Heart left ventricle (tissue), 16 donors: ENCODE measurements at regions not wholly inside any gene's neighbourhood (a gene's known extent, or its start where the extent isn't known, plus 50 kb on each side); places are given as distances from the start of the nearest gene placed in this dataset.

Experiments used
- ATAC-seq, 4 donors: fragments of 200-7000 bp; cut with Tn5 transposase; one replicate each; pipeline ENCODE4 v1.9.1; 2020 to 2022; ENCODE audit warnings: moderate library complexity in 4 of 4, mild to moderate bottlenecking in 3 of 4, moderate number of reproducible peaks in 1 of 4
- DNase-seq, 5 donors: peaks; one replicate each; pipeline ENCODE4 v3.0.0-alpha.2; 2020
- H3K27ac ChIP-seq, 12 donors: fragments of 200-600 bp; sonication (generic) in 4 of 12; one replicate each; pipeline versions ENCODE4 v1.5.0 to v1.8.0; 2016 to 2022; ENCODE audit warnings: mild to moderate bottlenecking in 2 of 12
- H3K27me3 ChIP-seq, 9 donors: fragments of 200-600 bp; sonication (generic) in 2 of 9; one replicate each; pipeline versions ENCODE4 v1.5.1 to v1.8.0; 2016 to 2022; ENCODE audit warnings: mild to moderate bottlenecking in 3 of 9
- H3K36me3 ChIP-seq, 9 donors: fragments of 200-600 bp; sonication (generic) in 2 of 9; one replicate each; pipeline versions ENCODE4 v1.5.0 to v1.8.0; 2018 to 2022; ENCODE audit warnings: mild to moderate bottlenecking in 2 of 9
- H3K4me1 ChIP-seq, 12 donors: fragments of 200-600 bp; sonication (generic) in 4 of 12; one replicate each; pipeline versions ENCODE4 v1.5.0 to v1.8.0; 2016 to 2022; ENCODE audit warnings: mild to moderate bottlenecking in 3 of 12
- H3K4me3 ChIP-seq, 12 donors: fragments of 200-600 bp; sonication (generic) in 4 of 12; one replicate each; pipeline versions ENCODE4 v1.5.0 to v1.8.0; 2017 to 2022; ENCODE audit warnings: mild to moderate bottlenecking in 9 of 12, moderate library complexity in 4 of 12
- H3K9me3 ChIP-seq, 12 donors: fragments of 200-600 bp; sonication (generic) in 4 of 12; one replicate each; pipeline versions ENCODE4 v1.5.0 to v1.8.0; 2016 to 2022; ENCODE audit warnings: mild to moderate bottlenecking in 1 of 12
- POLR2A ChIP-seq, 2 donors: fragments of 450-650 bp; IDR thresholded peaks; one replicate each; pipeline ENCODE4 v1.6.1; 2017; ENCODE audit warnings: antibody characterized with exemption in 2 of 2, mild to moderate bottlenecking in 2 of 2, moderate library complexity in 2 of 2
- WGBS, 4 donors: extraction: QIAGEN DNeasy Blood & Tissue Kit in 2 of 4; methylation state at CpG; one replicate each; pipeline versions ENCODE4 v1.1.5 to v1.1.7; 2013 to 2018; 5-methylcytosine and 5-hydroxymethylcytosine counted together
- intact Hi-C, 10 donors: fragments of 100-400 bp; cut with DNase I; formaldehyde crosslinking; loops; one replicate each; pipeline versions ENCODE4 v1.11.1 to v1.14.2; 2022
- TF ChIP-seq, protein P1 (sequence below), 12 donors: fragments of 200-600 bp; sonication (generic) in 4 of 12; IDR thresholded peaks; one replicate each; pipeline versions ENCODE4 v1.5.0 to v1.8.0; 2018 to 2022; ENCODE audit warnings: antibody characterized with exemption in 12 of 12, mild to moderate bottlenecking in 5 of 12
- donor health status: ischemic (EF 13 %, LVEDD 7.1; RV severe dilation, severe dysfunction).
- donor health status: healthy with polysubstance abuse.
- donor health status: DM: no; HTN: yes; CAD: no.
- donor health status: DM: no; HTN: no; CAD: no.
- donor health status: ischemic (EF 25% LVEDD 6.9; RV normal size, moderate dysfunction).
- donor health status: ischemic (EF 25% LVEDD 5.7; RV mildly dilated, moderate dysfunction).
- donor health status: healthy.
- donor health status: DM: yes; HTN: yes; CAD: no.
- donor health status: ischemic (EF 35%, LVEDD 5.7; RV mildly dilated, moderate dysfunction).
- donor health status: nonischemic (EF 11% LVEDD 7.7; RV severe dilation, severe dysfunction).
- donor health status: DM: yes; HTN: yes; CAD: no.
- donor health status: PGD.
- donor health status: ischemic (EF 29% LVEDD 5.4; RV normal size, mild dysfunction).
- donor health status: nonischemic (EF 23%, LVEDD 6.1; RV moderate dilation, normal function).

DNA sequence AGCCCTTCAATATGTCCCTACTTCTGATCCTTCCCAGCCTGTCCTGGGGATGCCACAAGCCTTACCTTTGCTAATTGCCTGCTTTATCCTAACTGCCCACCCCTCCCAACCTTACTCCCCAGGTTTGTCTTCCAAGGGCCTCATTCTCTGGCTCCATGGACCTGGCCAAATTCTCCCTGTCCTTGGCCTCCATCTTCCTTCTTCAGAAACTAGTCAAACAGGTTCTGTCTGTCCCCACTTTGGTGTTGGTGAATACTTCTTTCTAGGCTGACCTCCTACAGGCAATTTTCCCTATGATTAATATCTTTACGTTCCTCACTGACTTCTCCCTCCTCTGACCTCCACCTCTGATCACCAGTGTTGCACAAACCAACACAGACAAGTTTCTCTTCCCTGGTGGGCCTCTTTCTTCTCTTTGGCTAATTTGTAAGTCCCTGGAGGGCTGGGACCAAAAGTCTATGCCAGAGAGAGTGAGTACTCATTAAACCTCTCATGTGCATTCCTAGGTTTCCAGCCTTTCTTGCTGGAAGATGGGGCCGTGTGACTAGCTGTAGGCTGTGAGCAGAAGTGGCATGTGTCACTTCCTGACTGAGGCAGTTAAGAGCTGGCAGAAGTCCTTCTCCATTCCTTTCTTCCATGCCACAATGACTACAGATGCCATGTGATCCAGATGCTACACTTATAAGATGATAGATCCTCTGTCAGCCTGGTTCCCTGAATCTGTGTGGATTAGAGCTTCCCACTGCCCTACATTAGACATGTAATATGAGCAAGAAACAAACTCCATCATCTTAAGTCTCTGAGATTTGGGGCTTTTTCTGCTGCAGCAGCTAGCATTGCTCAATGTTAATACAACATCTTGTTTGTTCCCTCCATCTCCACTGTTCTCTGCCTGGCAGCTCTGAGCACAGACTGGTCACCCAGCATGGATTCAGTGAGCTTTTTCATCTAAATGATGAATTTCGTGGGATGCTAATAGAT is 382.7 kb downstream of the RPS24 start:
- WGBS, 4 donors: 74 to 83% (median 79%) methylated on average over 3 of the region's 3 CpGs
- Histone ChIP-seq H3K36me3 (no peaks in the 10 kb centered on the region), H3K27ac (no peak overlapping the region), H3K4me3 (no peak overlapping the region), H3K4me1 (peaks cover 0 to 14% (median 0%) of the 10 kb centered on the region in 12 donors), H3K27me3 (no peaks in the 10 kb centered on the region), H3K9me3 (no peaks in the 10 kb centered on the region)
- intact Hi-C loops: no loop called here
- no peak for ATAC-seq
- DNase-seq: no peak
- no peak for TF ChIP-seq POLR2A (IDR thresholded peaks at IDR 0.05)
- TF ChIP-seq, protein P1, sequence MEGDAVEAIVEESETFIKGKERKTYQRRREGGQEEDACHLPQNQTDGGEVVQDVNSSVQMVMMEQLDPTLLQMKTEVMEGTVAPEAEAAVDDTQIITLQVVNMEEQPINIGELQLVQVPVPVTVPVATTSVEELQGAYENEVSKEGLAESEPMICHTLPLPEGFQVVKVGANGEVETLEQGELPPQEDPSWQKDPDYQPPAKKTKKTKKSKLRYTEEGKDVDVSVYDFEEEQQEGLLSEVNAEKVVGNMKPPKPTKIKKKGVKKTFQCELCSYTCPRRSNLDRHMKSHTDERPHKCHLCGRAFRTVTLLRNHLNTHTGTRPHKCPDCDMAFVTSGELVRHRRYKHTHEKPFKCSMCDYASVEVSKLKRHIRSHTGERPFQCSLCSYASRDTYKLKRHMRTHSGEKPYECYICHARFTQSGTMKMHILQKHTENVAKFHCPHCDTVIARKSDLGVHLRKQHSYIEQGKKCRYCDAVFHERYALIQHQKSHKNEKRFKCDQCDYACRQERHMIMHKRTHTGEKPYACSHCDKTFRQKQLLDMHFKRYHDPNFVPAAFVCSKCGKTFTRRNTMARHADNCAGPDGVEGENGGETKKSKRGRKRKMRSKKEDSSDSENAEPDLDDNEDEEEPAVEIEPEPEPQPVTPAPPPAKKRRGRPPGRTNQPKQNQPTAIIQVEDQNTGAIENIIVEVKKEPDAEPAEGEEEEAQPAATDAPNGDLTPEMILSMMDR (IDR thresholded peaks at IDR 0.05): no peak

GRCh38 chr10:78417425-78418370 is 384.0 kb downstream of the RPS24 start:
- H3K4me3 ChIP-seq: no peak overlapping the region
- WGBS, 4 donors: 91 to 94% (median 92%) methylated on average over 16 of the region's 16 CpGs
- no peak for ATAC-seq
- no peaks in the 10 kb centered on the region for H3K9me3 ChIP-seq
- no peak for DNase-seq
- no peak overlapping the region for H3K27ac ChIP-seq
- no peak for TF ChIP-seq POLR2A (IDR thresholded peaks at IDR 0.05)
- TF ChIP-seq, protein P1 (IDR thresholded peaks at IDR 0.05): no peak
- peaks cover 0 to 9% (median 0%) of the 10 kb centered on the region in 12 donors for H3K4me1 ChIP-seq
- no peaks in the 10 kb centered on the region for H3K36me3 ChIP-seq
- no peaks in the 10 kb centered on the region for H3K27me3 ChIP-seq
- intact Hi-C loops: no loop called here

DNA sequence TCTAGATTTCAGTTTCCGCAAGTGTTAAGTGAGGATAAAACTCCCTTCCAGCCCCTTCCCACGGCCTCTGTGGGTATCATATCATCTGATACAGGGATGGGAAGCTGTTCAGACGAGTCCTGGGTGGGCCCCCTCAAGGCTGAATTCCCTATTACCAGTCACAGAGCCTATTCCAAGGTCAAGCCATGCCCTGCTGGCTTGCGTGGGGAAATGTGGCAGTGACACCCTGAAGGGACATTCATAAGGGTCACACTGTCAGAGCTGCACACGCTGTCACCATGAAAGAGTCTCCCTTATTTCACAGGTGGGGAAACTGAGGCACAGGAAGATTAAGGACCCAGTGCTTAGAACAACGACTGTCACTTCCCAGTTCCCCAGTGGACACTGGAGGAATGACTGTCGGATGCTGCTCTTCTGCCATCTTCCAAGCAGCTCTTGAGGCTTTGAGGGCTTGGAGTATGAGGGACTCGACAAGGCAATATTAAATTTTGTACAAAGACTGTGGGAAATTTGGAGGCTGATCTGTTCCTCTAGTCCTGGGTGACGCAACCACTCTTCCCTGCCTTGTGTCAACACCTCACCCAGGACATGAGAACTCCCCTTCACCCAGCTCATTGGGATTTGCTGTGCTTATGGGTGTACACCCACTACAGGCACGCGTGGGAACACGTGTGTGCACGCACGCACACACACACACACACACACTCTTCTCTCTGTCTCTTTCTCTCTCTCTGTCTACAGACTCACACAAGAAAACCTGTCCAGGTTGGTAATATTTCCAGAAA is 386.0 kb downstream of the RPS24 start:
- WGBS, 4 donors: 88 to 93% (median 89%) methylated on average over 14 of the region's 14 CpGs
- TF ChIP-seq, protein P1 (IDR thresholded peaks at IDR 0.05): no peak
- TF ChIP-seq POLR2A (IDR thresholded peaks at IDR 0.05): no peak

More for the DNA sequence above, 386.0 kb downstream of the RPS24 start:
- ATAC-seq (no peak), DNase-seq (peak in 1 of 5 donors; percentile 11)
- H3K4me3 ChIP-seq: no peak overlapping the region
- H3K9me3 ChIP-seq: peaks cover 0 to 7% (median 0%) of the 10 kb centered on the region in 12 donors
- intact Hi-C loops: no loop called here
- no peak overlapping the region for H3K27ac ChIP-seq
- H3K4me1 ChIP-seq: no peaks in the 10 kb centered on the region
- H3K36me3 ChIP-seq: no peaks in the 10 kb centered on the region
- no peaks in the 10 kb centered on the region for H3K27me3 ChIP-seq
